CD1c-positive myeloid dendritic cell (primary cell): ENCODE measurements at regions not wholly inside any gene's neighbourhood (a gene's known extent, or its start where the extent isn't known, plus 50 kb on each side); places are given as distances from the start of the nearest gene placed in this dataset.
"Not testable (repeated sequence)": the region's sequence is repeated elsewhere in the genome, so short reads cannot be mapped to it uniquely, and the experiment has no call there.

Experiments used
- DNase-seq: peaks from one replicate; pipeline ENCODE4 v3.0.0-alpha.2; 2016; ENCODE audit errors: extremely low spot score

DNA sequence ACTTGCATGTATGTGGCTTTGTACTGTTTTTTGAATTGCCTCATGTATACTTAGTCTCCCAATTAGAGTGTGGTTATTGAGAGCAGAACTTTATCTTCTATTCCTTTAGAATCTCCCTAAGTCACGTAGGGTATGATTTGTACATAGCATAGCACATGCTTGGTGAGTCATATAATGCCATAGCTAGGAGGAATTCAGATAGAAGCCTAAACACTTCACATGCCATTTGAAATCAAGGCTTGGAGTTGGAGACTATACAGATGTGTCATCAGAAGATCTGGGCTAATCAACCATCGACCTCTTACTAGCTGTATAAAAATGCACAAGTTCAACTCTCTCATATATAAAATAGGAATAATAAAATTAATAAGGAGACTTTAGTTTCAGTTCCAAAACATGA, 222.6 kb upstream of the ST6GAL2 start:
- DNase-seq = no peak

DNA sequence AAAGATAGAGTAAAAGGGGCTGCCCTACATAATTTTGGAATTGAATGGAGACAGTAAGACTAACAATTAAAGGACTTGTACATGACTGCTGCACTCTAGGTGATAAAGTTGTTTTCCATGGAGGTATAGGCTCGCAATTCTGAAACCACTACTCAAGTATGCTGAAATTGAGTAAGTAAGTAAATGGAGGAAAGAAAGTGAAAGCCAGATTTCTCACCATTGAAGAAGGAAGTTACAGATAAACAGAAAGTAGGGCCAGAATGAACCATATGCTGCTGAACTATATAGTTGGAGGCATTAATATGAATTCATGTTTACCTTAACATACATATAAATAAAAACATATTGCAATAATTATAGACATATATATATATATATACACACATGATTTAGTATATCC, 225.7 kb upstream of the ST6GAL2 start:
- DNase-seq = no peak

DNA sequence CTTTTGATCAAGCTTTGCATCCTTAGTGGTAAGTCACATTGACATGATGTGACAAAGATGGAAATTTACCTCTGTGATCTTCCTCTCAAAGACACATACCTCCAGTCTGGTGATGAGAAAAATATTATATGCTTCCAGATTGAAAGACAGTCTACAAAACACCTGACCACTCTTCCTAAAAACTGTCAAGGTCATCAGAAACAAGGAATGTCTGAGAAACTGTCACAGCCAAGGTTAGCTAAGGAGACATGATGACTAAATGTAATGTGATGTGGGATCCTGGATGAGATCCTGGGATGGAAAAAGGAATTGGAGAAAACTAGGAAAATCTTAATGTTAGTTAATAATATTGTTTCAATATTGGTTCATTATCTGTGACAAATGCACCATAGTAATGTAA, 226.6 kb upstream of the ST6GAL2 start:
- no peak for DNase-seq

DNA sequence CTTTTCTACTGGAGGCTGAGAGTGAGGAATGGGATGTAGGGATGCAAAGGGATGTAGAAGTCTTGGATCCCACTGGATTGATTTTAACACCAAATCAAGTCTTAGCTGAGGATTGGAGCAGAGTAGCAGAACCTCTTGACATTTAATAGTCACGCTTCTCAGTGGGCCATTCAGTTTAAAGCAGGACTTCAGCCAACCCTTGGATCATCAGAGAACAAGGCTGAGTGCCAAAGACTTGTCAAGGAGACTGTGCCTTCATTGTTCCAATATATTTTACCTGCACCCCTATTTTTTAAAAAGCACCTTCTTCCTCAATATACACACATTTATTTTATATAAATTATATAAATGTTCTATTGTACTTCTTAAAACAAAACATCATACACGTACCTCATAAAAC, 242.4 kb upstream of the ST6GAL2 start:
- DNase-seq = no peak

DNA sequence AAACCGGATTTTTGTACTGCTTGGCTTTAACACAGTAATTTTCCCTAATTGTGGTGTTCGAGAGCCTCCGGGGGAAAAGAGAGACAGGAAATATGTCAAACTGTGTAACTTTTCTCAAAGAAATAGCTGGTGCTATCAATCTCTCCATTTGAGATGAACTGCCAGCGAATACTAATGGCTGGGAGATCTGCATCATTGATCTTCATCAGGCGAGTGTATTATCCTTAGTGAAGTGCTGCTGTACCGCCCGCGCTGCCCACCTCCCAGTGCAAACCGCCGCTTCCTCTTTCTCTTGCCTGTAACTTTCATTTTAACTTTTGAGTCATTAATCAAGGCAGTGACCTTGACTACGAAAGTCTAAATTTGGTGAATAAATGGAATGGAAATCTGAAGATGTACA, 246.1 kb upstream of the ST6GAL2 start:
- DNase-seq = peak; percentile 7

DNA sequence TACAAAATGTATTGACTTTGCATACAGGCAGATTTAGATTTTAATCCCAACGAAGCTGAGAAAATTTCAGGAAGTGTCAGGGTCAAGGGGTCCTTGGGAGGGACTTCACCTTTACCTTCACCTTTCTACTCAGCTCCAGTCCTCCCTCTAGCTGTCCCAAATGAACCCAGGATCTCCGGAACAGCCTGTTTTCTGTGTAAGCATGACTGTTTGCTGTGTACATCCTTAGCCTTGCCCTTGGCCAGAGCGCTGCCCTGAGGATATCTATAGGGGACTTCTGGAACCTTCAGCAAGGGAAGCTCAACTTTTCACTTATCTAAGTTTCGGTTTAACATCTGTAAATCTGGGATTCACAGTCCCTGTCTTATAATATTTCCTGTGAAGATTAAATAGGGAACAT, 246.8 kb upstream of the ST6GAL2 start:
- DNase-seq = no peak

DNA sequence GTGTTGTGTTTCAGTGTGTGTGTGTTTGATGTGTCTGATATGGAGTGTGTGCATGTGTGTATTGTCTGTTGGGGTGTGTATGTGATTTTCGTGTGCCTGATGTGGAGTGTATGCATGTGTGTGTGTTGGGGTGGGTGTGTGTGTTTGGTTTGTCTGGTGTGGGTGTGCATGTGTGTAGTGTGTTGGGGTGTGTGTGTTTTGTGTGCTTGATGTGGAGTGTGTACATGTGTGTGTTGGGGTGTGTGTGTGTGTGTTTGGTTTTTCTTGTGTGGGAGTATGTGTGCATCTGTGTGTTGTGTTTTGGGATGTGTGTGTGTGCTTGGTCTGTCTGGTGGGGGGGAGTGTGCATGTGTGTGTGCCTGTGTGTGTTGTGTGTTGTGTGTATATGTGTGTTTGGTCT, 247.4 kb upstream of the ST6GAL2 start:
- DNase-seq = no peak

DNA sequence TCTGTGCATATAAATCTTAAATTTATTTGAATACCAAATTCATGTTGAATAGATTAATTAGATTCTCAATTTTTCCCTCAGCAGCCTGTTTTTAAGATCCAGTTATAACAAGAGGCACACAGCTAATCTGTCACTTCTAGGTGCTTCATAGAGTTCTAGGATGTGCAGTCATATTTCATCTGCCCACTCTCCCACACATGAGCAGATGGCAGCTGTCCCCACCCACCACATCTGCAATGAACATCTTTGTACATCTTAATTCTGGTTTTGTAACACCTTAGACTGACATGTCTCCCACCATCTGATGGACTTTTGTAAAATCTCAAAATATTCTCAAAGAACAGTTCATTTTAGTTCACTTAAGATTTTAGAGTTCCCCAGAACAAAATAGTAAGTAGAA, 250.8 kb upstream of the ST6GAL2 start:
- no peak for DNase-seq

DNA sequence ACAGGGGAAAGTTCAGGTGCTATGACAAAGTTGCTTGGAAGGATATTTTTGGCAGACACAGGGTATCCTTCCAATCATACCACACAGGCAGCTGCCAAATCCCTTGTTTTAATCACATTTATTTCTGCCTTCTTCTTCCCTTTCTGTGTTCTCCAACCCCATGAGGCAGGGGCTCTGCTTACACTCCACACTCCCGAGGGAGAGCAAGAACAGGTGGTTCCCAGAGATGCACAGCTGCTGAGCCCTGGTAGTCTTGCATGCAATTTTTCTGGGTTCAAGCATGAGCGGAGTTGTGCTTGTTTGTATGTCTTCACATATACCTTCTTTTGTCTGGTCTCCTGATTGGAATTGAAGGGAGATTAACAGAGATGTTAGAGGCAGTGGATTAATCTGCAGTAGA, 251.7 kb upstream of the ST6GAL2 start:
- no peak for DNase-seq

DNA sequence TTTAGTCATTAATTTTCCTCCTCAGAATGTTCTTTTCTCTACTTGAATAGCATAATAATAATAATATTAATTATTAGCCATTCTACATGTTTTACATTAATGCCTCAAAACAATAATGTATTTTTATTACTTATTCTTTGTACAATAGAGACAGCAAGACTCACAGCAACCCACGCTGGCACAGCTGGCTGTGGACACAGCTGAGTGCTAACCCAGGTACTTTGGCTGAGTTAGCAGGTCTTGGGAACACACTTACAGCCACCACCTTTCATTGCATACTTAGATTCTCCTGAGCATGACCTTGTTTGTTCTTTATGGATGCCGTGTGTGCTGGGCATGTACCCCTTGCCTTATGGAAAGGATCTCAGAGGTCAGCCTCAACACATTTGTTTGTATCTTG, 260.2 kb upstream of the ST6GAL2 start:
- DNase-seq = no peak

DNA sequence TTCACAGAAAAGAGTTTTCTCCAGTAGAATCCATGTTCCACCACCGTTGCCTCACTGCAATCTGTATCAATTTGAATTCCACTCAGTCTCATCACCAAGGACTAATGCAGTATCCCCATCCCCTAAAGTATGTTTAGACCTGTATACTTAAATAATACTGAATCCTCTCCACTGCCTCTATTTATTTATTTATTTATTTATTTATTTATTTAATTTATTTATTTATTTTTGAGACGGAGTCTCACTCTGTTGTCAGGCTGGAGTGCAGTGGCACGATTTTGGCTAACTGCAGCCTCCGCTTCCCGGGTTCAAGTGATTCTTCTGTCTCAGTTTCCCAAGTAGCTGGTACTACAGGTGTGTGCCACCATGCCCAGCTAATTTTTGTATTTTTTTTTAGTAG, 260.7 kb upstream of the ST6GAL2 start:
- not testable (repeated sequence) for DNase-seq

DNA sequence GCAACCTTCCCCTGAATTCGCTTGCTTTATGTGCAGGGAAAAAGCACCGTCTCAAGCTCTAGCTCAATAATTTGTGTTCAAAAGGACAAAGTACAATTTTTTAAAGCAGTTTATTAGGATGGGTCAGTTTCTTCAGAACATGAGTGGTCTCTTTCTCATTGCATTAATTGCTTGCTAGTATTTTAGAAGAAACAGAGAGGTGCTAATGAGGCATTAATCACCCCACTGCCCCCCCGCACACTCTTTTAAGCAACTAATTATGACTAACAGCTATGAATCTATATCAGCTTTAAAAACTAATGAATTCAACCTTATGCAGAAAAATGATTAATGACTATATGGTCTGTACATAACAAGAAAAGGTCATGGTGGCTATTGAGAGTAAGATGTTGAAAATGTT, 262.1 kb upstream of the ST6GAL2 start:
- no peak for DNase-seq

DNA sequence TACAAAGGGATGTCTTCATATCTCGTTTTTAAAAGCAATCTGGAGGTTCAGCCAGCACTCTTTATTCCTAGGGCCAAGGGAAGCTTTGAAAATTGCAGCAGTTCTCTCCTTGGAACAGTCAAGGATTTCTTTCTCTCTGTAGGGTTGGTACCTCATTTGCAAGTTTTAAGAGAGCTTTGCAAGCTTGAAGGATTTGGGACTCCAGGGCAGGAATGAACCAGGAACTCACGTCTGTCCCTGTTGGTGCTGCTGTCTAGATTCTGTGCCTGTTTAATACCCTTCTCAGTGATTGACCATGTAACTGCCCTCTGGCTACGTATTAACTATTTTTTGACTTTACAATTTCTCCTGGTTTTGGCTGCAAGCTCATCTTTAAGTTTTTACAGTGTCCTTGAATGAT, 262.5 kb upstream of the ST6GAL2 start:
- no peak for DNase-seq

DNA sequence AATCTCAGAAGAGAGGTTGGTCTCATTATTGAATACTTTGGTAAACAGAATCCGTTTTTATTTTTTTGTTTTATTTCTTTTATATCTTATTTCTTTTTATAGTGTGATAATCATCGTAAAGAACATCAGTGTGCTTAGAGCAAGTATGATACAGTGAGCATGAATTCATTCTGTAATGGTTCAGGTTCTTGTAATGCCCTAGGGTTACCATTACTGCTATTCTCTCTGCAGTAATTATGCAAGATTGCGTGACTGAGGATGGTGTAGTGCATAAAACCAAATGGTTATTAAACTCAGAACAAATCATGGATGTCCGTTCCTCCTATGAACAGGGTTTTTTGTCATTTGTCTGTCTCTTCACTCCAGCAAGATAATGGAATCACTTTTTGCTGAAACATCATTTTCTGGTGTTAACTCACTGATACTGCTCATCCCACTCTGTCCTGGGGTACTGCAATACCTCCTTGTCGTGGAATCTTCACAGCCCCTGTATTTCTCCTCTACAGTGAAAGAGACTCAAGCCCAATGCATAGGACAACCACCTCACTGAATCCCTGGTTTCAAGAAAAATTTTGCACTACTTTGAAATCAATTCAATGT, 274.8 kb upstream of the ST6GAL2 start:
- no peak for DNase-seq

DNA sequence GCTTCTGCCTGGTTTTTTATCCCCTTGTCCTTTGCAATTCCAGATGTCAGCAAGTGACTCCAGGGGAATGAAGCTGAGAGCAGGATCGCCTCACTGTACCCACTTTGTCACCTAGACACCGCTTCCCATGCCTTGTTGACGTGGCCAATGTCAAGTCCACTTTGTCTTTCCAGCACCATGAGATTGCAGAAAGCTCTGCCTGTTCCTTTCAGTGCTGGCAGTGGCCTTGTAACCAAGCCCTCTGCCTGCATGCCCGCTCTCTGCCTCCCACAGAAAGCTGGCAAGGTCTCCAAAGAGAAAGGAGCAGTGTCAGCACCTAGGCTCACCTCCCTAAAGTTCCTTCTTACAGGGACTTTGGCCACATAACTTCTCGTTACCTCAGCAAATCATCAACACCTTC, 282.2 kb upstream of the ST6GAL2 start:
- no peak for DNase-seq

DNA sequence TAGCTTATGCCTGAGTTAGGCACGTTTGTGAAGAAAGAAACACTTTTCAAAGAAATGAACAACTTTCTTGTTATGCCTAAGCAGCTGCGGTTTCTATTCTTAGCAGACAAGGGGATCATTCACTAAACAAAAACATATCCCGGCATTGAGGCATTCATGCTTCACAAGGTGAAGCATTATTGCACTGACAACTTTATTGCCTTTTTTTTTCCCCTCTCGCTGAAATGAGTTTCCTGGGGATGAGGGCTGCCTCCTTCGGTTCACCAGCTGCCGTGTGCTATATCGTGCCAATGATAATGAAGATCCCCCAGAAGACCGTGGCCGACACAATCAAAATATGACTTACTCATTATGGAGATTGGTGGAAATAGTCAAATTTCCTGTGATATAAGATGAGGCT, 288.2 kb upstream of the ST6GAL2 start:
- DNase-seq = no peak

DNA sequence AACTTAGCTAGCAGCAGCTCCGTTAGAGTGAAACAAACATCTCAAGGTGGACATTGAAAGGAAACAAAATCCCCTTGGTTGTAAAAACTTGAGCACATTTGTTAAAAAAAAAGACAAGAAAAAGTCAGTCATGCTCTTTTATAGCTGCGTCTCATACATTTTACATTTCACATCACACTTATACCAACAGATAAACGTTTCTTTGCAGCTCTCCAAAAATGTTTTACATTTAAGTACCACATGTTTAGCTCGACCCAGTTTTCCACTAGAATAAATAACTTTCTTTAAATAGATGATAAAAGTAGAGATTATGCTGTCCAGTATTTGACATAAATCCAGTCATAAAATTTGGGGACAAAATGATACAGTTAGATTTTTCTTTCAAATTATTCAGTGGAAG, 297.0 kb upstream of the ST6GAL2 start:
- DNase-seq = no peak

DNA sequence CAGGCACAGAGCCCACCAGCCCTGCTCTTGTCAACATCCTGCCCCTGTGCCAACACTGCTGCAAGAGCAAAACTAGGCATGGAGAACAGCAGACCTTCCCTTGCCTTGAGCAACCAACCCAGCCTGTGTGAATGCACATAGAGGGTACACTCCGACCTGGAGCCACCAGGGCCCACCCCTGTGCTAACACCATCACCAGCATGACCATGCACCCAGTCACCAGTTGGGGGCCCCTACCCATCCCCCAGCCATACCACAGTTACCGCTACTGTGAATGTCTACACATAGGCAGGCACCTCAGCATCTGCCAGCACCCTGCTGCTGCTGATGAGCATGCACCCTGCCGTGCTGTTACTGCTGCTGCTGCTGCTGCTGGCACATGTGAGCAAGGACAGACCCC, 301.9 kb upstream of the ST6GAL2 start:
- no peak for DNase-seq

DNA sequence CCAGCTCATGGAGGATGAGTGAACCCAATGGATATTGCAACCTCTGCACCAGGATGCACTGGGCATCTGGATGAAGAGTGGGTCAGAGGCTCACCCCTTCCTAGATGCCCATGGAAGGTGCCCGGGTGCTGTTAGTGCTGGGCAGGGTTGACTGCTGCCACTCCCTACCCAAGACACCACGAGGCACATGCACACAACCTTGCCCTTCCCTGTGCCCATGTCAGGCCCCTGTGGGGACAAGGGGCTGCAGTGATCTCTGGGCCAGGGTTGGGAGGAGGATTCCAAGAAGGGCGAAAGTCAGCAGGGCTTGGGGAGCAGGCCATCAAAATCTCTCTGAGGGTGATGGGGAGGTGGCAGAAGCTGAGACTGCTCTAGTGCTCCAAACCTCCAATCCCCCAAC, 309.7 kb upstream of the ST6GAL2 start:
- DNase-seq = no peak

DNA sequence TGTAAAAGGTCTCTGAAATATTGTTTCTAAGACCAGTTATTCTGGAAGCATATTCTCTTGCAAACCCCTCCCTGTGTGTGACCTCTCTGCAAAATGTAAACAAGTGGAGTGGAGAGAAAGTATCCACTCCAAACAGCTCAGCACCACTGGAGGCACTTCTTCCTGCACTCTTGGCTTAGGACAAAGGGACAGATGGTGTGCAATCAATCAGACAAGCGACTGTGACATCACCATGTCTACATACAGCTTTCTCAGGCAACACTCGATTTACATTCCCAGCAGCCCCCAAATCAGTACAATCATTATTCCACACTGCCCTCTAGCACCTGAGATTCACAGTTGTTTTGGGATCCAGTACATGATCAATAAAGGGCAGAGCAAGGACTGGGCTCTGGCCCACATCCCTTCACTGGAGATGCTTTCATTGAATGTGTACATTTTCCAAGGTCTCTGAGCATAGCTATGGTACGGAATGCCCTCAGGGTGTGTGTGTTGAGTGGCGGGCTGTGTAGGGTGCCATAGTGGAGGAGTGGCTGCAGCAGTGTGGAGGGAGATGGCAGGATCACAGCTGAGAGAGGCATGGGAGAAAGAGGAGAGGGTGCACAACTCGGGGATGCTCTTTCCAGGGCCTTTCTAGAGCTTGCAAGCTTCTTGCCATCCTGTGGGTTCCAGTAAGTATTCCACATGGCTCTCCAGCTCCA, 311.8 kb upstream of the ST6GAL2 start:
- no peak for DNase-seq

DNA sequence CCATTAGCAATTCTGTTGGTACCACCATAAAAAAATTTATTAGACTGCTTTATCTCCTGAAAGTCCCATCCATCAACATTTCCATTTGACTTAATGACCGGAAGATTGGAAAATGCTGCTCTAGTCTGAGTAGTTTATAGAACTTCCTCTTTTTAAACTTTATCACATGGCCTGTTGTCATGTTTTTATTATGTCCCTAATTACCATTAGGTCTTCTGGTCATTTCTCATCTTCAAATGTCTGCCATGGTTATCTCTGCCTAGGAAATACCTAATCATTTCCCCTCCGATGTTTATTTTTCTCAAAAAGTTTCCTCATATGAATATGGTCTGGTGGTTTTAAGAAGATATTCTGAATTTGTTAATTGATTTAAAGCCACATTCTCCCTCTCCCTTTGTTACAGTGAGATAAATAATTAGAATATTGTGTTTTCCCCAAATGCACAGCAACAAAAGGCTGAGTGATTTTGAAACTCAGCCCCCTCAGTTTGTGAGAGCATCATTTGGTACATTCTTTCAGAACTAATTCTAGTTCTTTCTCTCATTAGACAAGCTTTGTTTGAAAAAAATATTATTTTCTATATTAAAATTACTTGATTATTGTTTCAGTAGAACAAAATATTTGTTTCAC, 317.1 kb upstream of the ST6GAL2 start:
- DNase-seq = no peak

DNA sequence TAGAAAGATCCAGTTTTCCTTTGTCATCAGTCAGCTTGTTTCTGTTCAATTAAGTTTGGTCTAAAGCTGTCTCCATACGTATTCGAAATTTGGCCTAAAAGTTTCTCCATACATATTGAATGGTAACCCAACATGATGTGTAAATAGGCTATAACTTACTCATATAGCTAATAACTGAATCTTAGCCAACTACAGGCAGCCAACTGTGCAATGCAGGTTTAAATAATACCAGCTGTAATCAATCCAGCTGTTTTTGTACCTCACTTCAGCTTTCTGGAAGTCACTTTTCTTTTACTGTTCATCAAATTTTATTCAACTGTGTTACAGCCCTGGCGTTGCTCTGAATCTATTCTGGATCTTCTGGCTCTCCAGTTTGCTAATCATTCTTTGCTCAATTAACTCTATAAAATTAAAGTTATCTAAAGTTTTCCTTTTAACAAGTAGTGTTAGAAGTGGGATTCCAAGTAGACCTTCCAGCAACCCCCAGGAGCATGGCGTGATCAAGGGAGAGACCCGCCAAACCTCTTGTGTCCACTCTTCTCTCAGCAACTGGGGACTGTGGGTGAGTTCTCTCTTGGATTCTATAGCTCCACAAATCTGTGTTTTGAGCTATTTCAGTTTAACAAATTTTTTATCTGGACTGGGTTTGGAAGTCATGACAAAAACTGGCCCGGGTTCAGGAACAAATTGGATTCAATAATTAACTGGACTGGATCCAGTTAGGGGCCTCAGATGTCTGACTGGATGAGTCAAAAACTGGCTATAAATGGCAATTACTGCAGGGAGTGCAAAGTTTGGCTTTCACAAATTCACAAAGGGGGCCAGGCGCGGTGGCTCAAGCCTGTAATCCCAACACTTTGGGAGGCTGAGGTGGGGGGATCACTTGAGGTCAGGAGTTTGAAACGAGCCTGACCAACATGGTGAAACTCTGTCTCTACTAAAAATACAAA, 329.7 kb upstream of the ST6GAL2 start:
- DNase-seq = no peak
